GM19372 (cell line): ENCODE measurements at regions not wholly inside any gene's neighbourhood (a gene's known extent, or its start where the extent isn't known, plus 50 kb on each side); places are given as distances from the start of the nearest gene placed in this dataset.

ENCODE experiments used
- ATAC-seq: cut with Tn5 transposase; IDR thresholded peaks from one replicate; pipeline ENCODE4 v1.9.1; 2021; ENCODE audit warnings: mild to moderate bottlenecking, low read depth, moderate library complexity; ENCODE audit not compliant: unreplicated experiment

DNA sequence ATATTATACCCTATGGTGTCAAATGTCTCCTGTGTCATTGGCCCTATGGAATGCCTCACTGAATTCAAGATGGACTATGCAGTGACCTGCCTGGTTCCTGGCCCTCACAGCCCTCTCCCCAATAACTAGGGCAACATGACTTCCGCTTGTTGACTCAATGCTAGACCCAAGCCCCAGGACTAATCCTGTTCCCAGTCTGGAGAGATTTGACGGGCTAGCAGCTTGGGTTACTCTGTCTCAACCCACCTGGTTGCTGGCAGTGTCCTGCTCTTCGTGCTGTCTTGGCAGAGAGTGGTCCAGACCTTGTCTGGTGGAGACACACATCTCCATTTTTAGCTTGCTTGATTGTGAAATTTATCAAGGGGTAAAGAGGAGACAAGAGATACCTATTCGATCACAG, 135.8 kb upstream of the HES1 start:
- no peak for ATAC-seq

- no peak for ATAC-seq
Measured at GRCh38 chr3:194000712-194001111, 135.2 kb upstream of the HES1 start.

- ATAC-seq = no peak
Measured at GRCh38 chr3:194001728-194002459, 134.1 kb upstream of the HES1 start.

- peak; percentile 53 for ATAC-seq
Measured at GRCh38 chr3:194003114-194004057, 132.6 kb upstream of the HES1 start.

DNA sequence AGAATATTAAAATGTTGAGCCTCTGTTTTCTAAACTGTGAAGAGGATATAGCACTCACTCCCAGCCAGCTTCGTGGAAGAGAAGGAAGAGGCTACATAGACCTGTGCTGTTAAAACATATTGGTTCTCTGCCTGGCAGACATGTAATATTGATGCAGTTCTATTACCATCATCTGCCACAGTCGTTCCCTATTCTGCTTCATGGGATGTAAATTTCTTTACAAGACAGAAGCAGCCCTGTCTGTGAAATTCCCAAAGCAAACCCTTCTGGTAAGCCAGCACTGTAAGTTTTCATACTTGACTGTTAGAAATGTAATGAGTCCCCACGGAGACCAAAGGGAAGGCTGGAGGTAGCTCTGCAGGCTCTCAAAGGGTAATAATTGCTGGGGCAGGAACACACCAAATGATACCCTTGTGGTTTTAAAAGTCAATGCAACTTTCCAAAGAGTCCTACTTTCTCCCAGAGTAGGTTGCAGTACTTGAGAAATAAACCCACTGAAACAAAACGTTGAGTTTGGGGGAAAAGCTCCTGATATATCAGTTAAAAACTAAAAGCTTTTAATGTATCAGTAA, 129.9 kb upstream of the HES1 start:
- ATAC-seq = no peak

- ATAC-seq = no peak
Measured at GRCh38 chr3:194007592-194008337, 128.2 kb upstream of the HES1 start.

DNA sequence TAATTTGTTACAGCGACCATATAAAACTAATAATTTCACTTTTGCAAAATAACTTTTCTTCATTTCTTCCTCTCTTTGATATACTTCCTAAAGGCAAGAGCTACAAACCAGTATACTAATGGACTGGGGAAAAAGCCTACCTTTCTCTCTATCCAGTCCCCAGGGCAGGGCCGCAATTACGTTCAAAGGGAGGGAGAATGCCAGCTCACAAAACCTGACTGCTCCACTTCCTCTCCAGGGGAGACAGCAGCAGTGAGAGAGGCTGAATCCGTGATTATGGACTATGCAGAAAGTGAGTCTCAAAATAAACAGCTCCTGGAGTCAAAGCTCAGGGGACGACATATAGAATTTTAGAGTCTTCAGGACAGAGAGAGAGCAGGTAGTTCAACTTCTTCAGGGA, 126.9 kb upstream of the HES1 start:
- ATAC-seq = no peak

- no peak for ATAC-seq
Measured at GRCh38 chr3:194009892-194010533, 125.9 kb upstream of the HES1 start.

DNA sequence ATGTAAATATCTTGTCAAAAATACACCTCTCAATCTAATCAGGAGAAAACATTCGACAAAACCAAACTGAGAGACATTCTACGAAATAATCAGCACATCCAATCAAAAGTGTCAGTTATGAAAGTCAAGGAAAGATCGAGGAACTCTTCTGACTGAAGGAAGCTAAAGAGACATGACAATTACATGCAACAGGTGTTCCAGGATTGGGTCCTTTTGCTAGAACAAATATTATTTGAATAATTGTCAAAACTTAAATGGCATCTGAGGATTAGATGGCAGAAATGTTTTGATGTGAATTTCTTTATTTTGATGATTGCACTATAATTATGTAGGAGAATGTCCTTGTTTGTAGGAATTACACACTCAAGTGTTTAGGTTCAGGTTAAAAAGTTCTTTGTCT, 124.1 kb upstream of the HES1 start:
- ATAC-seq = no peak

GRCh38 chr3:194013928-194014327, 122.0 kb upstream of the HES1 start:
- no peak for ATAC-seq

GRCh38 chr3:194014756-194015155, 121.2 kb upstream of the HES1 start:
- ATAC-seq = no peak

DNA sequence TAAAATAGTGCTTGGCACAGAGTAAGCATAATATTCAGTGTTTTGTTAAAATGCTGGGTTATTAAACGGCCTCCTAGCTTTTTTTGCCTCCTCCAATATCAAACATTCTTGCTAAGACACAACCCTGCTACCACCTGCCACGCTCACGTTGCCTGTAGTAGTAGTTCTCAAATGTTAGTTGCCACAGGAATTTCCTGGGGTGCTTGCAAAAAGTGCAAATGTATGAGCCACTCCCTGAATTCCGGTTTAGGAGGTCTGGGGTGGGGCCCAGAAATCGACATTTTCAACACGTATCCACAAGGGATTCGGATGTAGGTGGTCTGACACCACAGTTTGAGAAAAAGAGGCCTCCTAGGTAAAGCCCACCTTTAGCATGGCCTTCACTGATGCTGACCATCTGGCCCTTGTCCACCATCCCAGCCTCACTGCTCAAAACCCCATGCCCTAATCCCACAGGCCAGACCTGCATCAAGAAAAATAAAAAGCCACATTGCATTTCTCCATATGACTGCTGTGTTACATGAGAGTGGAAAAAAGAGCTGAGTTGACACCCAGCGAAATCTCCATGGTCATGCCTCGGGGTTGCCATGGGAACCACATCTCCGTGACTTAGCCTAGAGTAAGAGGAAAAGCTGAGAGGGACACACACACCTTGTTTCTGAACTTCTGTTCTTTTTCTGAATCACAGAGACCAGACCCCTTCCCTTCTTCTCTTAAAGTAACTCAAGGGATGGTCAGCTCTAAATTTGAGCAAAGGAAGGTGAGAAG, 116.4 kb upstream of the HES1 start:
- no peak for ATAC-seq

- no peak for ATAC-seq
Measured at GRCh38 chr3:194022052-194022451, 113.9 kb upstream of the HES1 start.

DNA sequence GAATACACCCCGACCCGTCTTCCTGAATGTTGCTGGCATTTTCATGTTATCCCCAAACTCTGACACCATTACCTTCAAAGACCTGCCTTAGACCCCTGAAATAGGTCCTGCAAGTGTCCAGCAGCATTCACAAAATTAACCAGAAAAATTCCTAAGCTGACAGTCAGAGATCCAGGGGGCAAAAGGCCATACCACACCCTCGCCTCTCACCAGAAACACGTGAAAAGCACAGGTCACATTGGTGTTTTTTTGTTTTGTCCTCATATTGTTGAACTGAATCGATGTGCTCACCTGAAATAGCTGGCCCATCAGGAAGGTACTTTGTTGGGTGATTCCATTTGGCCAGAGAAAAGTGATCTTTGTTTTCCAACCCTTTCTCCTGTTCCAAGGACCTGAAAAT, 113.1 kb upstream of the HES1 start:
- no peak for ATAC-seq

- ATAC-seq = no peak
Measured at GRCh38 chr3:194023501-194024280, 112.3 kb upstream of the HES1 start.

- no peak for ATAC-seq
Measured at GRCh38 chr3:194025119-194025518, 110.8 kb upstream of the HES1 start.

- no peak for ATAC-seq
Measured at GRCh38 chr3:194025951-194026350, 110.0 kb upstream of the HES1 start.

GRCh38 chr3:194028434-194029004, 107.4 kb upstream of the HES1 start:
- ATAC-seq = no peak
